ENCODE measurements at regions not wholly inside any gene's neighbourhood (a gene's known extent, or its start where the extent isn't known, plus 50 kb on each side); places are given as distances from the start of the nearest gene placed in this dataset.

DNA sequence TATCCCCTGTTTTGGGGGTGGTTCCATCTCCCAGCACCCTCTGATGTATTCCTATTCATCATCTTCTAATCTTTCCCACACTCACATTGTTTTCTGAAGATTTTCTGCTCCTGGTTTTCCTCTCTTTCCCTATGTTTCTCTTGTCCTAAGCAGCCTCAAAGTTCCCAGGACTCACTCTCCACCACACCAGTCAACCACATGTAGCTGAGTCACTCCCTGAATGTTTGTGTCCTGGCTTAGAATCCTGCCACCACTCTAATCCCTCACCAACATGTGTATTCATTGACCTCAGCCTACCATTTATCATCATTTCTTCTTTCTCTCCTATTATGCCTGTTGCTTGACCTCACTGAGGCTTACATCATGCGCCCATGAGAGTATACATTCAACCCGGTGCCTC is 282.4 kb upstream of the ADAMTS16 start:
- H3K27ac ChIP-seq (ENCODE audit: low read depth, low read length), result no peak overlapping the region

DNA sequence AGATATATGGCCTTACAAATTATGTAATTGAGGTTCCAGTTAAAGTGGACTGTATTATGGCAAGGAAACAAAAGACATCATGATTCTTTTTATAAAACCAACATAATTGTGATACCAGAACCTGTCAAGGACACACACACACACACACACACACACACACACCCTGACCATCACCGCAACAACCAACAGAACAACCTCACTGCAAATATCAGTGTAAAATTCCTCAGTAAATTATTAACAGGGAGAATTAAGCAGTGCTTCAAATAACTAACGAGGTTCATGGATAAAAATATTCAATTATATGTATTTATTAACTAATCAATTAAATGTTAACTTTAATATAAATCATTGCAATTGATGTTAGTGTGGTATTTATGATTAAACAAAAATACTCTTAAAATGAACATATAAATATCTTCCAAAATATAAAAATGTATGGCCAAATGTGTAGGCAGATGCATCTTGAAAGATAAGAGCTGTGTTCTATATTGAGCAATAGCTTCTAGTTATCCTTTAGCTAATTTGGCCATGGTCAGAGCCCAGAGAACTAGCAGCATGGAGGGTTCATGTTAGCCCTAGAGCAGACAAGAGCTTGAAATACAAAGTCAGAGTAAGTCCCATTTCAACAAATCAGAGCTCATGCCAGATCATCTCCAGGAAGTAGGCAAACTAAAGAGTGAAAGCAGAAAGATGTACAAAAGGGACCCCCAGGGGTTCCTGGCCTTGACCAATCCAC is 280.5 kb upstream of the ADAMTS16 start:
- H3K27ac ChIP-seq (ENCODE audit: low read depth, low read length), result no peak overlapping the region

More for the DNA sequence above, 282.4 kb upstream of the ADAMTS16 start:
- H3K4me3 ChIP-seq (ENCODE audit: low read depth, low read length), result no peak overlapping the region
- no peaks in the 10 kb centered on the region for H3K4me1 ChIP-seq (ENCODE audit: control insufficient read depth, insufficient read depth, low read length, unreplicated experiment)
- no peaks in the 10 kb centered on the region for H3K27me3 ChIP-seq (ENCODE audit: insufficient read depth, low read length)
- no peak overlapping the region for H2AFZ ChIP-seq (ENCODE audit: low read length, unreplicated experiment)
- H3K36me3 ChIP-seq (ENCODE audit: insufficient read depth, low read length), result no peaks in the 10 kb centered on the region
- H3K79me2 ChIP-seq (ENCODE audit: control insufficient read depth, insufficient read depth, low read length, unreplicated experiment), result no peaks in the 10 kb centered on the region

DNA sequence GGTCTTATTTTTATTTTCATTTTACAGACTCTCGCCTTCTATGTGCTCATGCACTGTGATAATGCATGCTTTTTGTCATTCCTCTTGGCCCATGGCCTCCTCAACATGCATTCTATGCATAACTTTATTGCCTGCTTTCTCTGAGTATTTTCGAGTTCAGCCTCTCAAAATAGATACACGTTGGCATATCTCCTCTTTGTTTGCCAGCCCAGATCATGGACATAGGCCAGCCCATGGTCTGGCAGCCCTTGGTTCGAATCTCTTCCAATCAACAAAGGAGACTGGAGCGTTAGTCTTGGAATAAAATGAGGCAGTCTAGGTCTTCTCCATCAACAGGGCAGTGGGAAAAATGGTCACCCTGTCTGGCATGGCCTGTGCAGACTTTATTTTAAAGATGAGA is 279.5 kb upstream of the ADAMTS16 start:
- Histone ChIP-seq H3K36me3 (ENCODE audit: insufficient read depth, low read length) (no peaks in the 10 kb centered on the region), H3K4me3 (ENCODE audit: low read depth, low read length) (no peak overlapping the region), H3K79me2 (ENCODE audit: control insufficient read depth, insufficient read depth, low read length, unreplicated experiment) (no peaks in the 10 kb centered on the region), H3K27ac (ENCODE audit: low read depth, low read length) (no peak overlapping the region), H3K4me1 (ENCODE audit: control insufficient read depth, insufficient read depth, low read length, unreplicated experiment) (no peaks in the 10 kb centered on the region), H2AFZ (ENCODE audit: low read length, unreplicated experiment) (no peak overlapping the region), H3K27me3 (ENCODE audit: insufficient read depth, low read length) (no peaks in the 10 kb centered on the region)

More for the DNA sequence above, 280.5 kb upstream of the ADAMTS16 start:
- Histone ChIP-seq H3K4me3 (ENCODE audit: low read depth, low read length) (no peak overlapping the region), H3K27me3 (ENCODE audit: insufficient read depth, low read length) (no peaks in the 10 kb centered on the region), H3K4me1 (ENCODE audit: control insufficient read depth, insufficient read depth, low read length, unreplicated experiment) (no peaks in the 10 kb centered on the region), H3K36me3 (ENCODE audit: insufficient read depth, low read length) (no peaks in the 10 kb centered on the region), H2AFZ (ENCODE audit: low read length, unreplicated experiment) (no peak overlapping the region), H3K79me2 (ENCODE audit: control insufficient read depth, insufficient read depth, low read length, unreplicated experiment) (no peaks in the 10 kb centered on the region)

GRCh38 chr5:4862500-4862899 is 277.6 kb upstream of the ADAMTS16 start:
- H3K27me3 ChIP-seq (ENCODE audit: insufficient read depth, low read length), result no peaks in the 10 kb centered on the region
- H3K4me3 ChIP-seq (ENCODE audit: low read depth, low read length), result no peak overlapping the region
- H3K79me2 ChIP-seq (ENCODE audit: control insufficient read depth, insufficient read depth, low read length, unreplicated experiment), result no peaks in the 10 kb centered on the region
- H3K27ac ChIP-seq (ENCODE audit: low read depth, low read length), result no peak overlapping the region
- H2AFZ ChIP-seq (ENCODE audit: low read length, unreplicated experiment), result no peak overlapping the region
- H3K36me3 ChIP-seq (ENCODE audit: insufficient read depth, low read length), result no peaks in the 10 kb centered on the region
- H3K4me1 ChIP-seq (ENCODE audit: control insufficient read depth, insufficient read depth, low read length, unreplicated experiment), result no peaks in the 10 kb centered on the region

DNA sequence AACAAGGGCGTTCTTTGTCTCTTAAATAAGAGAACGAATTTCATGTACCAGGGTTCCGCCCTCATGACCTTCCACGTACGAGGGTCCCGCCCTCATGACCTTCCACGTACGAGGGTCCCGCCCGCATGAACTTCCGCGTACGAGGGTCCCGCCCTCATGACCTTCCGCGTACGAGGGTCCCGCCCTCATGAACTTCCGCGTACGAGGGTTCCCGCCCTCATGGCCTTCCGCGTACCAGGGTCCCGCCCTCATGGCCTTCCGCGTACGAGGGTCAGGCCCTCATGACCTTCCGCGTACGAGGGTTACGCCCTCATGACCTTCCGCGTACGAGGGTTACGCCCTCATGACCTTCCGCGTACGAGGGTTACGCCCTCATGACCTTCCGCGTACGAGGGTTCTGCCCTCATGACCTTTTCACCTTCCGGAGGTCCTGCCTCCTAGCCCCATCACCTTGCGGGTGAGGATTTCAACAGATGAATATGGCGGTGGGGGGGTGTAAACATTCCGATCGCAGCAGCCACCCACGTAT is 273.9 kb upstream of the ADAMTS16 start:
- Histone ChIP-seq H3K27me3 (ENCODE audit: insufficient read depth, low read length) (no peaks in the 10 kb centered on the region), H2AFZ (ENCODE audit: low read length, unreplicated experiment) (no peak overlapping the region), H3K79me2 (ENCODE audit: control insufficient read depth, insufficient read depth, low read length, unreplicated experiment) (no peaks in the 10 kb centered on the region), H3K36me3 (ENCODE audit: insufficient read depth, low read length) (no peaks in the 10 kb centered on the region), H3K4me3 (ENCODE audit: low read depth, low read length) (no peak overlapping the region), H3K27ac (ENCODE audit: low read depth, low read length) (no peak overlapping the region), H3K4me1 (ENCODE audit: control insufficient read depth, insufficient read depth, low read length, unreplicated experiment) (no peaks in the 10 kb centered on the region)

- H3K36me3 ChIP-seq (ENCODE audit: insufficient read depth, low read length), result no peaks in the 10 kb centered on the region
- H3K27me3 ChIP-seq (ENCODE audit: insufficient read depth, low read length), result no peaks in the 10 kb centered on the region
- no peak overlapping the region for H3K4me3 ChIP-seq (ENCODE audit: low read depth, low read length)
- H3K79me2 ChIP-seq (ENCODE audit: control insufficient read depth, insufficient read depth, low read length, unreplicated experiment), result no peaks in the 10 kb centered on the region
- no peaks in the 10 kb centered on the region for H3K4me1 ChIP-seq (ENCODE audit: control insufficient read depth, insufficient read depth, low read length, unreplicated experiment)
- no peak overlapping the region for H3K27ac ChIP-seq (ENCODE audit: low read depth, low read length)
- H2AFZ ChIP-seq (ENCODE audit: low read length, unreplicated experiment), result no peak overlapping the region
These were observed 273.3 kb upstream of the ADAMTS16 start for GRCh38 chr5:4866817-4867216.

- Histone ChIP-seq H3K4me3 (ENCODE audit: low read depth, low read length) (no peak overlapping the region), H3K79me2 (ENCODE audit: control insufficient read depth, insufficient read depth, low read length, unreplicated experiment) (no peaks in the 10 kb centered on the region), H2AFZ (ENCODE audit: low read length, unreplicated experiment) (no peak overlapping the region), H3K36me3 (ENCODE audit: insufficient read depth, low read length) (no peaks in the 10 kb centered on the region), H3K27me3 (ENCODE audit: insufficient read depth, low read length) (no peaks in the 10 kb centered on the region), H3K4me1 (ENCODE audit: control insufficient read depth, insufficient read depth, low read length, unreplicated experiment) (no peaks in the 10 kb centered on the region), H3K27ac (ENCODE audit: low read depth, low read length) (no peak overlapping the region)
These were observed 271.9 kb upstream of the ADAMTS16 start for GRCh38 chr5:4868140-4868735.

DNA sequence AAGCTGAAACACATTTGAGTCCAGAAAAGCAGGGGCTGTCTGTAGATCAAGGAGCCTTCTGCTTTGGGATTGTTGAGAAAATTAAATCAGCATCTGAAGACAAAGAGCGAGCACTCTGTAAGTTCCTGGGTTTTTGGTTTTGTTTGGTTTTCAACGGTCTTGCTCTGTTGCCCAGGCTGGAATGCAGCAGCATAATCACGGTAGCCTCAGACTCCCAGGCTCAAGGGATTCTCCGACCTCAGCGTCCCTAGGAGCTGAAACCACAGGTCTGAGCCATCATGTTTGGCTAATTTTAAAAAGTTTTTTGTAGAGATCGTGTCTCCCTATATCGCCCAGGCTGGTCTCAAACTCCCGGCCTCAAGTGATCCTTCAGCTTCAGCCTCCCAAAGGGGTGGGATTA is 266.5 kb upstream of the ADAMTS16 start:
- Histone ChIP-seq H3K79me2 (ENCODE audit: control insufficient read depth, insufficient read depth, low read length, unreplicated experiment) (no peaks in the 10 kb centered on the region), H2AFZ (ENCODE audit: low read length, unreplicated experiment) (no peak overlapping the region), H3K4me3 (ENCODE audit: low read depth, low read length) (no peak overlapping the region), H3K27ac (ENCODE audit: low read depth, low read length) (no peak overlapping the region), H3K4me1 (ENCODE audit: control insufficient read depth, insufficient read depth, low read length, unreplicated experiment) (no peaks in the 10 kb centered on the region), H3K36me3 (ENCODE audit: insufficient read depth, low read length) (no peaks in the 10 kb centered on the region), H3K27me3 (ENCODE audit: insufficient read depth, low read length) (no peaks in the 10 kb centered on the region)

DNA sequence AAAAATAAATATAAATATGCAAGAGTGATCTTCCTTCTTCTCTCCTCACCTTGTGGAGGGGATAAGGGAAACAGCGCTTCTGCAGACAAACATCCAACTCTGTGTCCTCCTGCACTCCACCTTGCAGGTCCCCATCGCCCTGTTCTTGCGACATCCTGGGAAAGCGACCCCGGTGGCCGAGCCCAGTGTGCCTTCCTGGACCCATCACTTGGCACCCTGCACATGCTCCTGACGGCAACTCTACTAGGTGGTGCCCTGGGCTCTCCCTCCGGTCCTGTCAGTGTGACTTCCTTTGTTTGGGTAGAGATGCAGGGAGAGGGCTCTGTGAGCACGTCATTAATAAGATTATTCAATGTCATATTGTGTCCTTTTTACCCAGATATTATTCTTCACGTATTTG is 266.0 kb upstream of the ADAMTS16 start:
- no peak overlapping the region for H3K4me3 ChIP-seq (ENCODE audit: low read depth, low read length)
- H3K36me3 ChIP-seq (ENCODE audit: insufficient read depth, low read length), result no peaks in the 10 kb centered on the region
- H3K4me1 ChIP-seq (ENCODE audit: control insufficient read depth, insufficient read depth, low read length, unreplicated experiment), result no peaks in the 10 kb centered on the region
- no peak overlapping the region for H2AFZ ChIP-seq (ENCODE audit: low read length, unreplicated experiment)
- no peak overlapping the region for H3K27ac ChIP-seq (ENCODE audit: low read depth, low read length)
- no peaks in the 10 kb centered on the region for H3K27me3 ChIP-seq (ENCODE audit: insufficient read depth, low read length)
- no peaks in the 10 kb centered on the region for H3K79me2 ChIP-seq (ENCODE audit: control insufficient read depth, insufficient read depth, low read length, unreplicated experiment)

- H2AFZ ChIP-seq (ENCODE audit: low read length, unreplicated experiment), result no peak overlapping the region
- H3K4me3 ChIP-seq (ENCODE audit: low read depth, low read length), result no peak overlapping the region
- H3K4me1 ChIP-seq (ENCODE audit: control insufficient read depth, insufficient read depth, low read length, unreplicated experiment), result no peaks in the 10 kb centered on the region
- H3K27me3 ChIP-seq (ENCODE audit: insufficient read depth, low read length), result no peaks in the 10 kb centered on the region
- no peaks in the 10 kb centered on the region for H3K36me3 ChIP-seq (ENCODE audit: insufficient read depth, low read length)
- no peak overlapping the region for H3K27ac ChIP-seq (ENCODE audit: low read depth, low read length)
- no peaks in the 10 kb centered on the region for H3K79me2 ChIP-seq (ENCODE audit: control insufficient read depth, insufficient read depth, low read length, unreplicated experiment)
These were observed 264.2 kb upstream of the ADAMTS16 start for GRCh38 chr5:4875942-4876341.

DNA sequence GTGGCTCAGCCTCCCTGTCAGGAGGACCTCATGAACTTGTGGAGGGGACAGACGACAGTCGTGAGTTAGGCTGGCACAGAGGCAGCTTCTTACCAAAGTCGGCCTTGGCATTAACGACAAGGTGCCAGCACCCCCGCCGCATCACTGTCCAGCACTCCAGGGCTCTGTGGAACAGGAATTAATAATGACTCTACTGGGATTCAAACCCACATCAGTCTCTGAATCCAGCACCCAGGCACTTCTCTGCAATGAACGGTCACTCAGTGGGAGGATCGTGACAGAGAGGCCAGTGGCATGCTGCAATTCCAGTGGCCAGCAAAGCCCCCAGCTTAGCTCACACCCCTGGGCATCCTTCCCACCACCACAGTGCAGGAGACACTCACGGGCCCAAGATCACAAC is 263.3 kb upstream of the ADAMTS16 start:
- H3K4me3 ChIP-seq (ENCODE audit: low read depth, low read length), result no peak overlapping the region
- no peaks in the 10 kb centered on the region for H3K79me2 ChIP-seq (ENCODE audit: control insufficient read depth, insufficient read depth, low read length, unreplicated experiment)
- no peaks in the 10 kb centered on the region for H3K27me3 ChIP-seq (ENCODE audit: insufficient read depth, low read length)
- no peaks in the 10 kb centered on the region for H3K4me1 ChIP-seq (ENCODE audit: control insufficient read depth, insufficient read depth, low read length, unreplicated experiment)
- H3K27ac ChIP-seq (ENCODE audit: low read depth, low read length), result no peak overlapping the region
- H3K36me3 ChIP-seq (ENCODE audit: insufficient read depth, low read length), result no peaks in the 10 kb centered on the region
- no peak overlapping the region for H2AFZ ChIP-seq (ENCODE audit: low read length, unreplicated experiment)

Measured in ACC112 (cell line).